ENCODE measurements at regions not wholly inside any gene's neighbourhood (a gene's known extent, or its start where the extent isn't known, plus 50 kb on each side); places are given as distances from the start of the nearest gene placed in this dataset.

GRCh38 chr6:141790921-141791320, 341.8 kb upstream of the GJE1 start:
- TF ChIP-seq CTCF (IDR thresholded peaks at IDR 0.05) (no peak), POLR2A (IDR thresholded peaks at IDR 0.05) (no peak), POLR2AphosphoS5 (IDR thresholded peaks at IDR 0.05) (no peak), EP300 (IDR thresholded peaks at IDR 0.05) (no peak)
- WGBS, 2 donors (ENCODE audit: low coverage in 1 of 2), result 87 to 88% methylated on average over 1 of the region's 1 CpG
- Histone ChIP-seq H3K9me3 (no peaks in the 10 kb centered on the region), H3K36me3 (no peaks in the 10 kb centered on the region), H3K4me3 (no peak overlapping the region), H3K27ac (no peak overlapping the region), H3K27me3 (no peaks in the 10 kb centered on the region), H3K4me1 (no peaks in the 10 kb centered on the region)
- ATAC-seq, result no peak

- WGBS, 2 donors (ENCODE audit: low coverage in 1 of 2), result 100% methylated on average over 1 to 3 of the region's 3 CpGs
- ATAC-seq, result no peak
- no peaks in the 10 kb centered on the region for H3K27me3 ChIP-seq
- H3K9me3 ChIP-seq, result no peaks in the 10 kb centered on the region
- TF ChIP-seq EP300 (IDR thresholded peaks at IDR 0.05) (no peak), POLR2A (IDR thresholded peaks at IDR 0.05) (no peak), CTCF (IDR thresholded peaks at IDR 0.05) (no peak), POLR2AphosphoS5 (IDR thresholded peaks at IDR 0.05) (no peak)
- H3K27ac ChIP-seq, result no peak overlapping the region
- no peaks in the 10 kb centered on the region for H3K4me1 ChIP-seq
- no peak overlapping the region for H3K4me3 ChIP-seq
- no peaks in the 10 kb centered on the region for H3K36me3 ChIP-seq
Observed at GRCh38 chr6:141788096-141788495, 344.6 kb upstream of the GJE1 start.

- Histone ChIP-seq H3K4me1 (no peaks in the 10 kb centered on the region), H3K27ac (no peak overlapping the region), H3K9me3 (no peaks in the 10 kb centered on the region), H3K4me3 (no peak overlapping the region), H3K36me3 (no peaks in the 10 kb centered on the region), H3K27me3 (no peaks in the 10 kb centered on the region)
- TF ChIP-seq POLR2AphosphoS5 (IDR thresholded peaks at IDR 0.05) (no peak), POLR2A (IDR thresholded peaks at IDR 0.05) (no peak), CTCF (IDR thresholded peaks at IDR 0.05) (no peak), EP300 (IDR thresholded peaks at IDR 0.05) (no peak)
- ATAC-seq, result no peak
- 21 to 38% methylated on average over 1 to 2 of the region's 2 CpGs for WGBS, 2 donors (ENCODE audit: low coverage in 1 of 2)
Observed at GRCh38 chr6:141783585-141783984, 349.1 kb upstream of the GJE1 start.

GRCh38 chr6:141780296-141780695, 352.4 kb upstream of the GJE1 start:
- H3K27ac ChIP-seq, result no peak overlapping the region
- WGBS, 2 donors (ENCODE audit: low coverage in 1 of 2), result 66 to 71% methylated on average over 4 of the region's 4 CpGs
- ATAC-seq, result no peak
- H3K4me3 ChIP-seq, result no peak overlapping the region
- no peaks in the 10 kb centered on the region for H3K27me3 ChIP-seq
- TF ChIP-seq CTCF (IDR thresholded peaks at IDR 0.05) (no peak), EP300 (IDR thresholded peaks at IDR 0.05) (no peak), POLR2A (IDR thresholded peaks at IDR 0.05) (no peak), POLR2AphosphoS5 (IDR thresholded peaks at IDR 0.05) (no peak)
- no peaks in the 10 kb centered on the region for H3K36me3 ChIP-seq
- H3K4me1 ChIP-seq, result no peaks in the 10 kb centered on the region
- H3K9me3 ChIP-seq, result no peaks in the 10 kb centered on the region

GRCh38 chr6:141764388-141764787, 368.3 kb upstream of the GJE1 start:
- no peak for TF ChIP-seq CTCF (IDR thresholded peaks at IDR 0.05)
- TF ChIP-seq POLR2A (IDR thresholded peaks at IDR 0.05), result no peak
- no peak for TF ChIP-seq EP300 (IDR thresholded peaks at IDR 0.05)
- no peak for TF ChIP-seq POLR2AphosphoS5 (IDR thresholded peaks at IDR 0.05)
- no peak overlapping the region for H3K4me3 ChIP-seq
- no peaks in the 10 kb centered on the region for H3K36me3 ChIP-seq
- no peaks in the 10 kb centered on the region for H3K9me3 ChIP-seq
- no peak overlapping the region for H3K27ac ChIP-seq
- no peak for ATAC-seq
- H3K27me3 ChIP-seq, result no peaks in the 10 kb centered on the region
- no peaks in the 10 kb centered on the region for H3K4me1 ChIP-seq
